CD14-positive monocyte (primary cell): ENCODE measurements at regions not wholly inside any gene's neighbourhood (a gene's known extent, or its start where the extent isn't known, plus 50 kb on each side); places are given as distances from the start of the nearest gene placed in this dataset.

Experiments
- DNase-seq, 3 donors: peaks; one replicate each; pipeline ENCODE4 v3.0.0-alpha.2; 2011 to 2022
- H2AFZ ChIP-seq: 2 replicates; pipeline ENCODE4 v1.6.0; 2012; ENCODE audit warnings: mild to moderate bottlenecking, low read depth, low read length, inconsistent platforms; ENCODE audit not compliant: insufficient read depth, poor library complexity, severe bottlenecking
- H3K27ac ChIP-seq, 2 donors: 1 replicate in 1 of 2; 2 replicates in 1 of 2; pipeline ENCODE4 v1.5.1; 2012 to 2013; ENCODE audit warnings: low read length in 2 of 2, control low read depth in 1 of 2, inconsistent platforms in 1 of 2, low read depth in 1 of 2, mild to moderate bottlenecking in 1 of 2
- H3K27me3 ChIP-seq, 2 donors: one replicate each; pipeline versions ENCODE4 v1.6.0 to v1.6.1; 2011 to 2013; ENCODE audit warnings: low read length in 2 of 2; ENCODE audit not compliant: control insufficient read depth in 2 of 2, insufficient read depth in 2 of 2
- H3K36me3 ChIP-seq, 2 donors: replicated peaks in 1 of 2; 1 replicate in 1 of 2; 2 replicates in 1 of 2; pipeline versions ENCODE4 v1.5.1 to v1.6.1; 2012 to 2013; ENCODE audit warnings: low read length in 2 of 2, control low read depth in 1 of 2, inconsistent platforms in 1 of 2, mild to moderate bottlenecking in 1 of 2; ENCODE audit not compliant: insufficient read depth in 2 of 2, control insufficient read depth in 1 of 2
- H3K4me1 ChIP-seq, 2 donors: 1 replicate in 1 of 2; 2 replicates in 1 of 2; pipeline versions ENCODE4 v1.5.1 to v1.6.1; 2012 to 2013; ENCODE audit warnings: low read length in 2 of 2, control low read depth in 1 of 2, inconsistent platforms in 1 of 2, mild to moderate bottlenecking in 1 of 2, moderate library complexity in 1 of 2; ENCODE audit not compliant: insufficient read depth in 2 of 2, control insufficient read depth in 1 of 2
- H3K4me2 ChIP-seq: replicated peaks from 2 replicates; pipeline ENCODE3; 2012; ENCODE audit warnings: low read length, moderate library complexity, mild to moderate bottlenecking; ENCODE audit not compliant: poor library complexity, severe bottlenecking; ENCODE audit errors: extremely low read depth
- H3K4me3 ChIP-seq, 3 experiments: fragments of 200-600 bp in 1 of 3; sonication (generic) in 1 of 3; replicated peaks in 1 of 3; 1 replicate in 2 of 3; 2 replicates in 1 of 3; pipeline ENCODE4 v1.5.1; 2011 to 2013; ENCODE audit warnings: low read length in 3 of 3, mild to moderate bottlenecking in 3 of 3, control low read depth in 2 of 3, low read depth in 2 of 3, inconsistent platforms in 1 of 3, moderate library complexity in 1 of 3
- H3K79me2 ChIP-seq: 2 replicates; pipeline ENCODE4 v1.6.0; 2012; ENCODE audit warnings: mild to moderate bottlenecking, control low read depth, inconsistent platforms, low read length, moderate library complexity; ENCODE audit not compliant: insufficient read depth
- H3K9ac ChIP-seq: 2 replicates; pipeline ENCODE4 v1.6.0; 2017; ENCODE audit warnings: low read length, mild to moderate bottlenecking; ENCODE audit not compliant: insufficient read depth, poor library complexity, severe bottlenecking
- H3K9me3 ChIP-seq, 2 donors: replicated peaks in 1 of 2; 1 replicate in 1 of 2; 2 replicates in 1 of 2; pipeline versions ENCODE4 v1.5.1 to v1.6.1; 2012 to 2013; ENCODE audit warnings: low read length in 2 of 2, control low read depth in 1 of 2; ENCODE audit not compliant: control insufficient read depth in 1 of 2, insufficient read depth in 1 of 2
- H4K20me1 ChIP-seq: 2 replicates; pipeline ENCODE4 v1.6.0; 2012; ENCODE audit warnings: mild to moderate bottlenecking, low read length, control low read depth, moderate library complexity; ENCODE audit not compliant: insufficient read depth
- H3K27ac Mint-ChIP-seq, 7 donors: one replicate each; pipeline ENCODE4 v1.8.0; 2020; ENCODE audit warnings: mild to moderate bottlenecking in 7 of 7, mixed read lengths in 7 of 7, moderate library complexity in 6 of 7, inconsistent platforms in 2 of 7
- H3K27me3 Mint-ChIP-seq, 3 donors: one replicate each; pipeline ENCODE4 v1.8.0; 2021 to 2022; ENCODE audit warnings: low read depth in 3 of 3, mild to moderate bottlenecking in 3 of 3, mixed read lengths in 3 of 3, moderate library complexity in 3 of 3, inconsistent platforms in 1 of 3
- H3K36me3 Mint-ChIP-seq, 2 donors: one replicate each; pipeline ENCODE4 v1.8.0; 2020; ENCODE audit warnings: mixed read lengths in 2 of 2, inconsistent platforms in 1 of 2, mild to moderate bottlenecking in 1 of 2
- H3K4me1 Mint-ChIP-seq: one replicate; pipeline ENCODE4 v1.8.0; 2020; ENCODE audit warnings: mild to moderate bottlenecking, mixed read lengths
- H3K4me3 Mint-ChIP-seq, 2 donors: one replicate each; pipeline ENCODE4 v1.8.0; 2020; ENCODE audit warnings: mild to moderate bottlenecking in 2 of 2, mixed read lengths in 2 of 2, moderate library complexity in 1 of 2
- H3K9me3 Mint-ChIP-seq, 7 donors: one replicate each; pipeline ENCODE4 v1.8.0; 2020 to 2022; ENCODE audit warnings: mixed read lengths in 7 of 7, mild to moderate bottlenecking in 6 of 7, moderate library complexity in 6 of 7, inconsistent platforms in 2 of 7
- WGBS: methylation state at CpG from one replicate; pipeline ENCODE4 v1.1.5; 2013; ENCODE audit warnings: missing lambda C conversion rate; ENCODE audit not compliant: insufficient coverage; 5-methylcytosine and 5-hydroxymethylcytosine counted together
- intact Hi-C, 2 donors: fragments of 100-400 bp; cut with micrococcal nuclease; formaldehyde crosslinking; loops; one replicate each; pipeline versions ENCODE4 v1.15.0 to v1.15.1; 2023
- TF ChIP-seq, protein P1 (sequence below): fragments of 200-600 bp; IDR thresholded peaks from one replicate; pipeline ENCODE4 v1.8.0; 2022; ENCODE audit warnings: antibody characterized with exemption, mild to moderate bottlenecking

DNA sequence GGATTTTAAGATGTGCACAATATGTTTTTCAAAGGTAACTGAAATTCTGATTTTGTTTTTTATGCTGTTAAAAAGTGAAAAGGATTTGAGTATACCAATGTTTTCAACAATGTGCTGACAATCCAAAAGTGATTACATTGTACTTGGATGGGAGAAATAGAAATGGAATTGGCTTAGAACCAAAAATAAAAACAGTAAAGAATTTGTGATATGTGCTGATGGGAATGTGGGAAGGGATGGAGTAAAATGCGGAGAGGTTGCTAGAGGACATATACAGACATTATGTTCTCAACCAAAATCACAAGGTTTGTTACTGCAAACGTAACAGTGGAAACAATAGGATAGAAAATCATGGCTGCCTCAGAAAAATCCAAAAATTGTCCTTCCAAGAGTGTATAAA lies 279.3 kb upstream of the TENM4 start:
- no peaks in the 10 kb centered on the region for H4K20me1 ChIP-seq
- intact Hi-C loops = no loop called here
- WGBS = no CpG with 5 or more reads among the region's 2 CpGs
- H3K36me3 Mint-ChIP-seq = no peaks in the 10 kb centered on the region
- H3K27me3 ChIP-seq = no peaks in the 10 kb centered on the region
- peaks cover 0 to 2% of the 10 kb centered on the region in 2 donors for H3K9me3 ChIP-seq
- no peak overlapping the region for H3K4me3 Mint-ChIP-seq
- H3K27ac Mint-ChIP-seq = no peak overlapping the region
- H3K9ac ChIP-seq = no peak overlapping the region
- peaks cover 0 to 2% (median 0%) of the 10 kb centered on the region in 3 donors for H3K27me3 Mint-ChIP-seq
- no peaks in the 10 kb centered on the region for H3K36me3 ChIP-seq
- TF ChIP-seq, protein P1, sequence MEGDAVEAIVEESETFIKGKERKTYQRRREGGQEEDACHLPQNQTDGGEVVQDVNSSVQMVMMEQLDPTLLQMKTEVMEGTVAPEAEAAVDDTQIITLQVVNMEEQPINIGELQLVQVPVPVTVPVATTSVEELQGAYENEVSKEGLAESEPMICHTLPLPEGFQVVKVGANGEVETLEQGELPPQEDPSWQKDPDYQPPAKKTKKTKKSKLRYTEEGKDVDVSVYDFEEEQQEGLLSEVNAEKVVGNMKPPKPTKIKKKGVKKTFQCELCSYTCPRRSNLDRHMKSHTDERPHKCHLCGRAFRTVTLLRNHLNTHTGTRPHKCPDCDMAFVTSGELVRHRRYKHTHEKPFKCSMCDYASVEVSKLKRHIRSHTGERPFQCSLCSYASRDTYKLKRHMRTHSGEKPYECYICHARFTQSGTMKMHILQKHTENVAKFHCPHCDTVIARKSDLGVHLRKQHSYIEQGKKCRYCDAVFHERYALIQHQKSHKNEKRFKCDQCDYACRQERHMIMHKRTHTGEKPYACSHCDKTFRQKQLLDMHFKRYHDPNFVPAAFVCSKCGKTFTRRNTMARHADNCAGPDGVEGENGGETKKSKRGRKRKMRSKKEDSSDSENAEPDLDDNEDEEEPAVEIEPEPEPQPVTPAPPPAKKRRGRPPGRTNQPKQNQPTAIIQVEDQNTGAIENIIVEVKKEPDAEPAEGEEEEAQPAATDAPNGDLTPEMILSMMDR = no peak
- no peaks in the 10 kb centered on the region for H3K79me2 ChIP-seq
- no peaks in the 10 kb centered on the region for H3K4me1 ChIP-seq
- H3K4me3 ChIP-seq = no peak overlapping the region
- H3K4me2 ChIP-seq = no peak overlapping the region
- H3K9me3 Mint-ChIP-seq = peaks cover 0 to 4% (median 2%) of the 10 kb centered on the region in 7 donors
- H3K27ac ChIP-seq = no peak overlapping the region
- H3K4me1 Mint-ChIP-seq = no peaks in the 10 kb centered on the region
- H2AFZ ChIP-seq = no peak overlapping the region
- no peak for DNase-seq

DNA sequence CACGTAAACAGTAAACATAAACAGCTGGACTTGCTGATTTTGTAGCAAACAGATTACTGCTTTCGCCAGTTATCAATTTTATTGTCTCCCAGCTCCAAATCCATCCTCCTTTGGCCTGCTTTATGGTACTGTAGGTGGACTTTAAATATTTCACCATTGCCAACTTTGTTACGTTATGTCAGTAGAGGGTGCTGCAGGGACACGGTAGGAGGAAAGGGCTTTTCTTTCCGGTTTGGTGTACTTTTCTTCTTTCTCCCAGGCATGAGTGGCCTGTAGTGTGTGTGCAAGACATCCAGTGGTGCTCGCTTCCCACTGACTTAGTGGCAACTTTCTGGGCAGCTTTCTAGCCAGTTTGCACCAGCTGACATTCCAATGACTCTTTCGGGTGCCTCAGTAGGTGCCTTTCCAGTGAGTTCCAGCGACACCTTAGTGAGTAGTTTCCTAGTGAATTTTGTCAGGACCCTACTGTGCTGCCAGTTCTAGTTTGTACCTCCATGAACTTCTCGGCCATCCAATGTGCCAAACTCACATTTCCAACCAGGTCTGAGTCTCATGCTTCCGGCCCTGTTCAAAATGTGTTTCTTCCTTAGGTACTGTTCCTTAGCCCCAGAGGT lies 267.6 kb upstream of the TENM4 start:
- H4K20me1 ChIP-seq = no peaks in the 10 kb centered on the region
- no peaks in the 10 kb centered on the region for H3K9me3 ChIP-seq
- no peak for DNase-seq
- Mint-ChIP-seq H3K36me3 (no peaks in the 10 kb centered on the region), H3K4me1 (no peaks in the 10 kb centered on the region), H3K9me3 (peaks cover 0 to 6% (median 0%) of the 10 kb centered on the region in 7 donors), H3K27ac (no peak overlapping the region), H3K27me3 (peaks cover 0 to 2% (median 0%) of the 10 kb centered on the region in 3 donors), H3K4me3 (no peak overlapping the region)
- H3K9ac ChIP-seq = no peak overlapping the region
- TF ChIP-seq, protein P1 = no peak
- intact Hi-C loops = no loop called here
- H2AFZ ChIP-seq = no peak overlapping the region
- H3K79me2 ChIP-seq = no peaks in the 10 kb centered on the region
- H3K4me2 ChIP-seq = no peak overlapping the region
- no peak overlapping the region for H3K4me3 ChIP-seq
- no peak overlapping the region for H3K27ac ChIP-seq
- 73% methylated on average over 5 of the region's 10 CpGs for WGBS
- no peaks in the 10 kb centered on the region for H3K4me1 ChIP-seq
- no peaks in the 10 kb centered on the region for H3K36me3 ChIP-seq
- no peaks in the 10 kb centered on the region for H3K27me3 ChIP-seq
